HG02588 (cell line): ENCODE measurements at regions not wholly inside any gene's neighbourhood (a gene's known extent, or its start where the extent isn't known, plus 50 kb on each side); places are given as distances from the start of the nearest gene placed in this dataset.

Experiments
- ATAC-seq: cut with Tn5 transposase; IDR thresholded peaks from one replicate; pipeline ENCODE4 v1.9.1; 2021; ENCODE audit warnings: mild to moderate bottlenecking, moderate library complexity; ENCODE audit not compliant: unreplicated experiment

GRCh38 chr4:106463622-106464021 is 95.0 kb upstream of the GIMD1 start:
- ATAC-seq = no peak

GRCh38 chr4:106454581-106454980 is 86.0 kb upstream of the GIMD1 start:
- no peak for ATAC-seq

- no peak for ATAC-seq
These were observed 85.4 kb upstream of the GIMD1 start for GRCh38 chr4:106454021-106454420.

DNA sequence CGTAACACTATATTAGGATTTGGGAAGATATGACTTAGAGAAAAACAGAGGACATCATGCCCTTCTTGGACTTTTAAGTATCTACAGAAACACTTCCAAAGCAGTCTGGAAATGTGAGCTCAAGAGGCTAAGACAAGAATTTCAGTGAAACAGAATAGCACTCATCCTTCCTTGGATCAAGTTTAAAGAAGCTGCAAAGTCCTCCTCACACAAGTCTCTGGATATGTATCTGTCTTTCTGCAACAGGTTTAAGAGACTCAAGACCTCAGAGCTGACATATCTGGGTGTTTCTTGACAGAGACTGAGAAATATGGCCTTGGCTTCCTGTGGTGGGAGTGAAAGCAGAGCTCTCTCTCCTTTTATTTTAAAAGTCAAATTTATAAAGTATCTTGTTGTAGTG is 82.5 kb upstream of the GIMD1 start:
- no peak for ATAC-seq

DNA sequence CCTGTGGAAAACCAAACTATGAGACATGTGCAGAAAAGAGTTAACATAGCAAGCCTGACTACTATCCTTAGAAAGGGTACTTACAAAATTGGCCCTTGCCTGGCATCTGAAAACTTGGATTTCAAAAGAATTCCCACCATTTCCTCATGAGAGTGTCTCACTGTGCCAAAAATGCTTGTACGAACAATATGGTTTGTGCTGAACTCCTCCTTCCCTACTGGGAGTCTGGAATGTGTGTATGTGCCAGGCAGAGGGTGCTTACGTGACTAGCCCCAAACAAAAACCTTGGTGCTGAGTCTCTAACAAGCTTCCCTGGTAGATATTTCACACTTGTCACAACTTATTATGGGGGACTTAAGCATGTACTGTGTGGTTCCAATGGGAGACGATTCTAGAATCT is 81.7 kb upstream of the GIMD1 start:
- ATAC-seq = no peak

GRCh38 chr4:106444557-106444956 is 76.0 kb upstream of the GIMD1 start:
- no peak for ATAC-seq

- no peak for ATAC-seq
These were observed 62.2 kb upstream of the GIMD1 start for GRCh38 chr4:106430797-106431196.

DNA sequence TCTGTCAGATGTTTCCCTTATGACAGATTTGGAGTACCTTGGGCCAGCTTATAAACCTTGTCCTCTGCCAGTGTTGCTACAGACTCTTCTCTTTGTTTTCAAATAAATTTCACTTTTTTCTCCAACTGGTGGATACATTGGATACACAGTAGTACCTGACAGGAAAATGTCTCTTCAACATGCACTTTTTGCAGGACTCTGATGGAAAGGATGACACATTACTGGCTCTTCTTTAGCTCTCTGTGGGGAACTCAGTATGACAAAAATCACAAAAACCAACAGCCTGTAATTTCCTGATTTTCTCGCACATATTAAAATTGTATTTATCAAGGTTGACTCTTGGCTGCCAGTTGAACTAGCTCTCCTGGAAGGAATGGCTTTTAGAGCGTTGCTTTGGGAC is 61.3 kb upstream of the GIMD1 start:
- ATAC-seq = no peak

DNA sequence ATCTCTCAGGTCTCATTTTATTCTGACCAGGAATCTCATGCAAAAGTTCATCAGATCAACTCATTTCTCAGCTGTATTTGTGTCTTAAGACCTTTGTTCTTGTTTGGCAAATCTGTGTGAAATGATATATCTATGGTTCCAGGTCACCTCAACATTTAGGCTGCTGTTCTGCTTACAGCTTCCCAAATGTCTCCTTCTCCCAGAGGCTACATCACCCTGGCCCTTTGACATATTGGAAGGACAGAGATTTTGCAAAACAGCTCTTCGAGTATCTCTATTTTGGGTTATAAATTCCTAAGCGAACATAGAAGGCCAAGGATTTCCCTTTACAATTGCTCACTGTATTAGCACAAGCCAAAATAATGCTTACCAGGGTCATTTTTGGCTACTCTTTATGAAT is 57.5 kb upstream of the GIMD1 start:
- ATAC-seq = no peak

DNA sequence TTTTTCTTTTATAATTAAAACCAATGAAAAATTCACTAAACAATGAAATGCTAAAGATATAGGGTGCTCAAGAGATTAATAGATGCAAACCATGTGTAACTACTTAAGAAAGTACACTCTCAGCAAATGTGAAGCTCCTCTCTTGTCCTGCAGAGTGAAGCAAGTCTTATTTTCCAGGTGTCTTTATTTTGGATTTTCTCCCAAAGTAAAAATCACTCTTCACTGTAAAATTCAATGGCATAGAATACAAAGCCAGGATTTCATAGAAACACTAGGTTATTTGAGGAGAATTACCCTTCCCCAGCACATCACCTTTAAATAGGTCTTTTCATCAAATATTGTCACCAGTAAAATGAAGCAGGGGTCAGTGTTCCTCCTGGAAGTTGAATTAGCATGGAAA is 57.0 kb upstream of the GIMD1 start:
- ATAC-seq = no peak

- no peak for ATAC-seq
These were observed 55.8 kb upstream of the GIMD1 start for GRCh38 chr4:106424426-106424825.

DNA sequence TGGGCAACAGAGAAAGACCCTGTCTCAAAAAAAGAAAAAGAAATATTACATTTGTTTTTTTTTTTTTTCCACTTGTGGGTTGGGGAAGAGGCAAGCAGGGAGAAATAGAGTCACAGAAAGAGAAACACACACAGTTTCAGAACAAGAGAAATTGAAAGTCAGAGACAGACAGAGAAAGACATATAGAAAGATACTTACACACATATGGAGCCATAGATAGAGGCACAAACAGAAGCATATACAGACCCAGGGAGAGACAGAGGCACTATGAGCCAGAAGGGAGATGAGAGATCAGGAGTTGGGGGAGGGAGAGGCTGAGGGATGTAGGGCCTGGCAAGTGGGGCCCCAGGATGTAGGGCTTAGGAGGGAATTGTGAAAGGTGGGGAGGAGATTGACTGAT is 55.2 kb upstream of the GIMD1 start:
- no peak for ATAC-seq

- no peak for ATAC-seq
These were observed 54.2 kb upstream of the GIMD1 start for GRCh38 chr4:106422766-106423165.

DNA sequence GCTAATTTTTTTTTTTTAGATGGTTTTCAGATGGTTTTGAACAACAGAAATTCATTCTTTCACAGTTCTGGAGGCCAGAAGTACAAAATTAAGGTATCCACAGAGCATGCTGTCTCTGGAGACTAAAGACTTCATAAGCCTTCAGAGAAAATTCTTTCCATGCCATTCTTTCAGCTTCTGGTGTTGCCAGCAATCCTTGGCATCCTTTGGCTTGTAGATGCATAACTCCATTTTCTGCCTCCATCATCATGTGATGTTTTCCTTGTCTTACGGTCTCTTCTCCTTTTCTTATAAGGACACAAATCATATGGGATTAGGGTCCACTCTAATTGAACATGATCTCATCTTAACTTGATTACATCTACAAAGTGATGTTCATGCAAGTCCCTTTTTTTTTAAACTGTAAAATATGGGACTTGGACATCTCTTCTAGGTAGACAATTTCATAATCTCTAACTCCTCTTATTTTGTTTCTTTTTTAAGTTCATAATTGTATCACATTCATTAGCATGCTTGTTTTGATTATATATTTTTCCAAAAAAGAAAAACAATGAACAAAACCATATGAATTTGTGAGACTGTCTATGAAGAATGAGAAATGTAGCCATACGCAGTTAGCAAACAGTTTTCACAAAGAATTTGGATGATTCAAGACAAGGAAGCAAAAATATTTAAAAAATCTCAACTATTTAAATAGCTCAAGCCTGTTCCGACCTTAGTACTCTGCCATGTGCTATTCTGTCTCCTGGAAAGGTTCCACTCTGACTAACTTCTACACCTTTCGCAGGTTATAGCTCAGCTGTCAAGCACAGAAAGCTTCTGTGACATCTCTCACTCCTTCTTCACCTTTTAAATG is 53.1 kb upstream of the GIMD1 start:
- ATAC-seq = no peak

- ATAC-seq = no peak
These were observed 49.9 kb upstream of the GIMD1 start for GRCh38 chr4:106418444-106418843.
